Loucy (cell line): ENCODE measurements at regions not wholly inside any gene's neighbourhood (a gene's known extent, or its start where the extent isn't known, plus 50 kb on each side); places are given as distances from the start of the nearest gene placed in this dataset.

Source experiments
- H2AFZ ChIP-seq: fragments of 200-600 bp; sonication (generic); 2 replicates; pipeline ENCODE4 v1.6.0; 2016; ENCODE audit warnings: antibody characterized with exemption, mild to moderate bottlenecking, low read length, moderate library complexity
- H3F3A ChIP-seq: fragments of 200-600 bp; 2 replicates; pipeline ENCODE4 v1.6.0; 2016; ENCODE audit warnings: antibody characterized with exemption, low read depth, mild to moderate bottlenecking
- H3K27me3 ChIP-seq: fragments of 200-600 bp; sonication (generic); 2 replicates; pipeline ENCODE4 v1.6.1; 2014; ENCODE audit warnings: low read length, mild to moderate bottlenecking; ENCODE audit not compliant: insufficient read depth, poor library complexity, severe bottlenecking
- H3K36me3 ChIP-seq: fragments of 200-600 bp; sonication (generic); 2 replicates; pipeline ENCODE4 v1.6.1; 2016; ENCODE audit warnings: low read length; ENCODE audit not compliant: insufficient read depth
- H3K4me1 ChIP-seq: fragments of 200-600 bp; sonication (generic); 2 replicates; pipeline ENCODE4 v1.5.1; 2014; ENCODE audit warnings: low read length, mild to moderate bottlenecking; ENCODE audit not compliant: insufficient read depth, poor library complexity, severe bottlenecking
- H3K4me2 ChIP-seq: fragments of 200-600 bp; sonication (generic); 2 replicates; pipeline ENCODE4 v1.6.0; 2014; ENCODE audit warnings: antibody characterized with exemption, low read length, low read depth, mild to moderate bottlenecking; ENCODE audit not compliant: poor library complexity, severe bottlenecking
- H3K4me3 ChIP-seq: fragments of 200-600 bp; sonication (generic); 2 replicates; pipeline ENCODE4 v1.5.1; 2014; ENCODE audit warnings: low read length, mild to moderate bottlenecking, mixed read lengths; ENCODE audit not compliant: poor library complexity, severe bottlenecking
- H3K79me2 ChIP-seq: fragments of 200-600 bp; sonication (generic); 2 replicates; pipeline ENCODE4 v1.6.1; 2014; ENCODE audit warnings: low read length; ENCODE audit not compliant: insufficient read depth
- H3K9ac ChIP-seq: fragments of 200-600 bp; sonication (generic); 2 replicates; pipeline ENCODE4 v1.6.0; 2014; ENCODE audit warnings: mild to moderate bottlenecking, low read depth, low read length, moderate library complexity; ENCODE audit not compliant: poor library complexity, severe bottlenecking
- H3K9me2 ChIP-seq: fragments of 200-600 bp; sonication (generic); replicated peaks from 2 replicates; pipeline ENCODE4 v1.6.1; 2016; ENCODE audit warnings: low read depth, low read length, mixed read lengths
- H3K9me3 ChIP-seq: fragments of 200-600 bp; sonication (generic); 2 replicates; pipeline ENCODE4 v1.6.1; 2014; ENCODE audit warnings: mild to moderate bottlenecking, antibody characterized with exemption, low read length, low read depth; ENCODE audit not compliant: insufficient read depth
- H4K20me1 ChIP-seq: fragments of 200-600 bp; sonication (generic); 2 replicates; pipeline ENCODE4 v1.6.0; 2014; ENCODE audit warnings: antibody characterized with exemption, low read length, mild to moderate bottlenecking; ENCODE audit not compliant: insufficient read depth, poor library complexity, severe bottlenecking
- EZH2phosphoT487 ChIP-seq: fragments of 200-600 bp; IDR thresholded peaks from 2 replicates; pipeline ENCODE4 v1.6.1; 2018; ENCODE audit warnings: antibody characterized with exemption, mild to moderate bottlenecking, moderate library complexity, borderline replicate concordance
- TF ChIP-seq, protein P1 (sequence below): fragments of 200-600 bp; sonication (generic); conservative IDR thresholded peaks from 2 replicates; pipeline ENCODE4 v1.5.1; 2014; ENCODE audit warnings: mild to moderate bottlenecking, antibody characterized with exemption, low read length

- no peaks in the 10 kb centered on the region for H4K20me1 ChIP-seq
- no peak for TF ChIP-seq EZH2phosphoT487
- TF ChIP-seq, protein P1, sequence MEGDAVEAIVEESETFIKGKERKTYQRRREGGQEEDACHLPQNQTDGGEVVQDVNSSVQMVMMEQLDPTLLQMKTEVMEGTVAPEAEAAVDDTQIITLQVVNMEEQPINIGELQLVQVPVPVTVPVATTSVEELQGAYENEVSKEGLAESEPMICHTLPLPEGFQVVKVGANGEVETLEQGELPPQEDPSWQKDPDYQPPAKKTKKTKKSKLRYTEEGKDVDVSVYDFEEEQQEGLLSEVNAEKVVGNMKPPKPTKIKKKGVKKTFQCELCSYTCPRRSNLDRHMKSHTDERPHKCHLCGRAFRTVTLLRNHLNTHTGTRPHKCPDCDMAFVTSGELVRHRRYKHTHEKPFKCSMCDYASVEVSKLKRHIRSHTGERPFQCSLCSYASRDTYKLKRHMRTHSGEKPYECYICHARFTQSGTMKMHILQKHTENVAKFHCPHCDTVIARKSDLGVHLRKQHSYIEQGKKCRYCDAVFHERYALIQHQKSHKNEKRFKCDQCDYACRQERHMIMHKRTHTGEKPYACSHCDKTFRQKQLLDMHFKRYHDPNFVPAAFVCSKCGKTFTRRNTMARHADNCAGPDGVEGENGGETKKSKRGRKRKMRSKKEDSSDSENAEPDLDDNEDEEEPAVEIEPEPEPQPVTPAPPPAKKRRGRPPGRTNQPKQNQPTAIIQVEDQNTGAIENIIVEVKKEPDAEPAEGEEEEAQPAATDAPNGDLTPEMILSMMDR: no peak
- H2AFZ ChIP-seq: no peak overlapping the region
- H3K79me2 ChIP-seq: no peaks in the 10 kb centered on the region
- H3K4me2 ChIP-seq: no peak overlapping the region
- no peak overlapping the region for H3K9ac ChIP-seq
- H3F3A ChIP-seq: no peaks in the 10 kb centered on the region
- H3K4me3 ChIP-seq: no peak overlapping the region
- no peaks in the 10 kb centered on the region for H3K36me3 ChIP-seq
- no peaks in the 10 kb centered on the region for H3K4me1 ChIP-seq
- no peaks in the 10 kb centered on the region for H3K27me3 ChIP-seq
- peaks cover 3% of the 10 kb centered on the region; the same call in 1 of the 2 replicates for H3K9me3 ChIP-seq
- no peaks in the 10 kb centered on the region for H3K9me2 ChIP-seq
Measured at GRCh38 chr6:80625405-80625804, 518.9 kb downstream of the BCKDHB start.

DNA sequence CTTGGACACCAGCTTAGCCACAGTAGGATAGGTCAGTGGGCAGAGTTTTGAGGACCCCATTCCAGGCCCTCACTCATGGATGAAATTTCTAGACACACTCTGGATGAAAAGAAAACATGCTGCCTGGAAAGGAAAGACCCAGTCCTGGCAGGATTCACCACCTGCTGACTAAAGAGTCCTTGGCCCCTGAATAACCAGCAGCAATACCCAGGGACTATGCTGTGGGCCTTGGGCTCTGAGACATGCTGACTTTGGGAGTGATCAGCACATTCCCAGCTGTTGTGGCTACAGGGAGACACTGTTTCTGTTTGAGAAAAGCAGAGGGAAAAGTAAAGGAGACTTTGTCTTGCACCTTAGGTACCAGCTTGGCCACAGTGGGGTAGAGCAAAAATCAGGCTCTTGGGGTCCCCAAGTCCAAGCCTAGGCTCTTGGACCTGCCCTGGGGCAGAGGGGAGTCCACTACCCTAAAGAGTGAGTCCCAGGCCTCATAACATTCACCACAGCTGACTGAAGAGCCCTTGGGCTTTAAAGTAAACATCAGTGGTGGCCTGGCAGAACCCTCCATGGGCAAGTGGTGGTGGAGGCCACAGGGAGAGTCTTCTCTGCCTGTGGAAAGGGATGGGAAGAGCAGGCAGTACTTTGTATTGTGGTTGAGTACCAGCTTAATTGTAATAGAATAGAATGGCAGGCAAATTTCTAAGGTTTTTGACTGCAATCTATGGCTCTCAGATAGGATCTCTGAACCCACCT lies 516.8 kb downstream of the BCKDHB start:
- no peak for TF ChIP-seq EZH2phosphoT487
- TF ChIP-seq, protein P1: no peak
- H3F3A ChIP-seq: no peaks in the 10 kb centered on the region
- H3K9ac ChIP-seq: no peak overlapping the region
- H3K9me3 ChIP-seq: peaks cover 3% of the 10 kb centered on the region; the same call in 1 of the 2 replicates
- H3K36me3 ChIP-seq: no peaks in the 10 kb centered on the region
- no peak overlapping the region for H3K4me2 ChIP-seq
- no peaks in the 10 kb centered on the region for H3K79me2 ChIP-seq
- no peak overlapping the region for H2AFZ ChIP-seq
- no peaks in the 10 kb centered on the region for H4K20me1 ChIP-seq
- no peaks in the 10 kb centered on the region for H3K27me3 ChIP-seq
- no peaks in the 10 kb centered on the region for H3K9me2 ChIP-seq
- no peaks in the 10 kb centered on the region for H3K4me1 ChIP-seq
- no peak overlapping the region for H3K4me3 ChIP-seq

DNA sequence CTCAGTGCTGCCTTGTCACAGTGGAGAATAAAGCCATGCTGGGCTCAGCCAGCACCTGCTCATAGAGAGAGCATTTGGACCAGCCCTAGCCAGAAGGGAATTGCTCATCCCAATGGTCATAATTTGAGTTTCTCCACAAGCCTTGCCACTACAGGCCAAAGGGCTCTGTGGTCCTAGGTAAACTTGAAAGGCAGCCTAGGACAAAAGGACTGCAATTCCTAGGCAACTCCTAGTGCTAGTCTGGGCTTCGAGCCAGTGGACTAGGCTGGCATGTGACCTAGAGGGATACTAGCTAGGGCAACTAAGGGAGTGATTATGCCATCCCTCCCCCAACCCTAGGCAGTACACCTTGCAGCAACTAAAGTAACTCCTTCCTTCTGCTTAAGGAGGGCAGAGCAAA lies 516.2 kb downstream of the BCKDHB start:
- no peak for TF ChIP-seq EZH2phosphoT487
- TF ChIP-seq, protein P1: no peak
- Histone ChIP-seq H3K4me2 (no peak overlapping the region), H3K79me2 (no peaks in the 10 kb centered on the region), H4K20me1 (no peaks in the 10 kb centered on the region), H2AFZ (no peak overlapping the region), H3K27me3 (no peaks in the 10 kb centered on the region), H3K9ac (no peak overlapping the region), H3F3A (no peaks in the 10 kb centered on the region), H3K9me3 (peaks cover 3% of the 10 kb centered on the region; the same call in 1 of the 2 replicates), H3K4me1 (no peaks in the 10 kb centered on the region), H3K36me3 (no peaks in the 10 kb centered on the region), H3K9me2 (no peaks in the 10 kb centered on the region), H3K4me3 (no peak overlapping the region)
